Heart right ventricle (tissue), 16 donors: ENCODE measurements at regions not wholly inside any gene's neighbourhood (a gene's known extent, or its start where the extent isn't known, plus 50 kb on each side); places are given as distances from the start of the nearest gene placed in this dataset.
A peak's percentile ranks its signal among the peaks of the same experiment; 100 is the strongest.

Experiments used
- ATAC-seq, 8 donors: fragments of 200-7000 bp; cut with Tn5 transposase; one replicate each; pipeline ENCODE4 v1.9.1; 2020; ENCODE audit warnings: mild to moderate bottlenecking in 8 of 8, moderate library complexity in 8 of 8, moderate number of reproducible peaks in 1 of 8
- DNase-seq, 2 donors: peaks; one replicate each; pipeline ENCODE4 v3.0.0-alpha.2; 2020
- H3K27ac ChIP-seq, 10 donors: fragments of 200-600 bp; sonication (generic) in 2 of 10; one replicate each; pipeline versions ENCODE4 v1.5.0 to v1.8.0; 2020 to 2022; ENCODE audit warnings: mild to moderate bottlenecking in 3 of 10
- H3K27me3 ChIP-seq, 7 donors: fragments of 200-600 bp; one replicate each; pipeline ENCODE4 v1.8.0; 2021 to 2022; ENCODE audit warnings: mild to moderate bottlenecking in 2 of 7
- H3K36me3 ChIP-seq, 9 donors: fragments of 200-600 bp; sonication (generic) in 1 of 9; one replicate each; pipeline versions ENCODE4 v1.5.0 to v1.8.0; 2020 to 2022; ENCODE audit warnings: mild to moderate bottlenecking in 2 of 9
- H3K4me1 ChIP-seq, 9 donors: fragments of 200-600 bp; sonication (generic) in 1 of 9; one replicate each; pipeline versions ENCODE4 v1.5.0 to v1.8.0; 2020 to 2022; ENCODE audit warnings: mild to moderate bottlenecking in 4 of 9
- H3K4me3 ChIP-seq, 10 donors: fragments of 200-600 bp; sonication (generic) in 2 of 10; one replicate each; pipeline versions ENCODE4 v1.5.0 to v1.8.0; 2020 to 2022; ENCODE audit warnings: mild to moderate bottlenecking in 7 of 10, moderate library complexity in 2 of 10
- H3K9me3 ChIP-seq, 11 donors: fragments of 200-600 bp in 10 of 11; sonication (generic) in 2 of 11; one replicate each; pipeline versions ENCODE4 v1.5.0 to v1.8.0; 2013 to 2022; ENCODE audit warnings: mild to moderate bottlenecking in 2 of 11, control low read depth in 1 of 11, moderate library complexity in 1 of 11
- CTCF ChIP-seq, 9 donors: fragments of 200-600 bp; sonication (generic) in 2 of 9; IDR thresholded peaks; one replicate each; pipeline versions ENCODE4 v1.5.0 to v1.8.0; 2021 to 2022; ENCODE audit warnings: antibody characterized with exemption in 9 of 9, mild to moderate bottlenecking in 5 of 9, moderate library complexity in 1 of 9
- WGBS, 2 donors: extraction: QIAGEN DNeasy Blood & Tissue Kit; methylation state at CpG; one replicate each; pipeline ENCODE4 v1.1.7; 2013; ENCODE audit warnings: inconsistent platforms in 1 of 2; 5-methylcytosine and 5-hydroxymethylcytosine counted together
- intact Hi-C, 10 donors: fragments of 100-400 bp; cut with DNase I; formaldehyde crosslinking; loops; one replicate each; pipeline versions ENCODE4 v1.11.1 to v1.14.2; 2022
- donor health status: Arrhythmogenic right ventricular cardiomyopathy.
- donor health status: ischemic (EF 13 %, LVEDD 7.1; RV severe dilation, severe dysfunction).
- donor health status: healthy with polysubstance abuse.
- donor health status: DM: no; HTN: yes; CAD: no.
- donor health status: DM: no; HTN: no; CAD: no.
- donor health status: ischemic (EF 25% LVEDD 6.9; RV normal size, moderate dysfunction).
- donor health status: ischemic (EF 25% LVEDD 5.7; RV mildly dilated, moderate dysfunction).
- donor health status: healthy.
- donor health status: DM: yes; HTN: yes; CAD: no.
- donor health status: Ischemic cardiomyopathy.
- donor health status: ischemic (EF 35%, LVEDD 5.7; RV mildly dilated, moderate dysfunction).
- donor health status: nonischemic (EF 11% LVEDD 7.7; RV severe dilation, severe dysfunction).
- donor health status: DM: yes; HTN: yes; CAD: no.
- donor health status: PGD.
- donor health status: ischemic (EF 29% LVEDD 5.4; RV normal size, mild dysfunction).
- donor health status: nonischemic (EF 23%, LVEDD 6.1; RV moderate dilation, normal function).

GRCh38 chr21:34279285-34279684 is 84.5 kb upstream of the KCNE2 start:
- ATAC-seq = no peak
- Histone ChIP-seq H3K4me3 (no peak overlapping the region), H3K9me3 (no peaks in the 10 kb centered on the region), H3K27ac (no peak overlapping the region), H3K4me1 (peaks cover 0 to 17% (median 8%) of the 10 kb centered on the region in 9 donors), H3K36me3 (no peaks in the 10 kb centered on the region), H3K27me3 (no peaks in the 10 kb centered on the region)
- DNase-seq = no peak
- WGBS, 2 donors = 80 to 83% methylated on average over 6 of the region's 6 CpGs
- intact Hi-C loops = no loop called here
- TF ChIP-seq CTCF (IDR thresholded peaks at IDR 0.05) = no peak

- intact Hi-C loops = no loop called here
- DNase-seq = no peak
- ATAC-seq = no peak
- H3K9me3 ChIP-seq = no peaks in the 10 kb centered on the region
- no peaks in the 10 kb centered on the region for H3K36me3 ChIP-seq
- no peaks in the 10 kb centered on the region for H3K27me3 ChIP-seq
- no peak overlapping the region for H3K27ac ChIP-seq
- H3K4me3 ChIP-seq = no peak overlapping the region
- WGBS, 2 donors = 81 to 82% methylated on average over 3 of the region's 3 CpGs
- no peak for TF ChIP-seq CTCF (IDR thresholded peaks at IDR 0.05)
- peaks cover 0 to 17% (median 8%) of the 10 kb centered on the region in 9 donors for H3K4me1 ChIP-seq
Measured at GRCh38 chr21:34279883-34280282, 83.9 kb upstream of the KCNE2 start.

- TF ChIP-seq CTCF (IDR thresholded peaks at IDR 0.05) = no peak
- Histone ChIP-seq H3K4me1 (peaks cover 0 to 17% (median 8%) of the 10 kb centered on the region in 9 donors), H3K36me3 (no peaks in the 10 kb centered on the region), H3K9me3 (peaks cover 0 to 3% (median 0%) of the 10 kb centered on the region in 11 donors), H3K4me3 (no peak overlapping the region), H3K27me3 (no peaks in the 10 kb centered on the region), H3K27ac (no peak overlapping the region)
- intact Hi-C loops = no loop called here
- ATAC-seq (peak; percentile 52 to 89 (median 72)), DNase-seq (peak in 1 of 2 donors; percentile 34)
- WGBS, 2 donors = 63 to 73% methylated on average over 6 of the region's 6 CpGs
Measured at GRCh38 chr21:34280389-34280795, 83.4 kb upstream of the KCNE2 start.

- Histone ChIP-seq H3K27me3 (no peaks in the 10 kb centered on the region), H3K36me3 (no peaks in the 10 kb centered on the region), H3K4me3 (no peak overlapping the region), H3K9me3 (peaks cover 0 to 5% (median 0%) of the 10 kb centered on the region in 11 donors), H3K4me1 (peaks cover 0 to 17% (median 8%) of the 10 kb centered on the region in 9 donors), H3K27ac (no peak overlapping the region)
- ATAC-seq (peak in 6 of 8 donors; percentile 59 to 75 (median 64)), DNase-seq (peak in 1 of 2 donors; percentile 28)
- TF ChIP-seq CTCF (IDR thresholded peaks at IDR 0.05) = no peak
- WGBS, 2 donors = 75 to 79% methylated on average over 9 of the region's 9 CpGs
- intact Hi-C loops = no loop called here
Measured at GRCh38 chr21:34280959-34281358, 82.8 kb upstream of the KCNE2 start.
